Lung (tissue), 11 donors: ENCODE measurements at regions not wholly inside any gene's neighbourhood (a gene's known extent, or its start where the extent isn't known, plus 50 kb on each side); places are given as distances from the start of the nearest gene placed in this dataset.

Experiments used
- ATAC-seq: fragments of 200-7000 bp; cut with Tn5 transposase; one replicate; pipeline ENCODE4 v1.9.1; 2020; ENCODE audit warnings: moderate number of reproducible peaks; ENCODE audit not compliant: insufficient read depth, low FRiP score
- DNase-seq, 3 donors: peaks; one replicate each; pipeline ENCODE4 v3.0.0-alpha.2; 2013 to 2017
- H3K27ac ChIP-seq, 2 donors: one replicate each; pipeline ENCODE4 v1.5.1; 2013; ENCODE audit warnings: mild to moderate bottlenecking in 2 of 2, moderate library complexity in 2 of 2, control low read depth in 1 of 2, inconsistent platforms in 1 of 2, low read depth in 1 of 2, low read length in 1 of 2
- H3K27me3 ChIP-seq, 3 donors: one replicate each; pipeline ENCODE4 v1.5.1; 2013; ENCODE audit warnings: low read length in 2 of 3; ENCODE audit not compliant: control insufficient read depth in 3 of 3, insufficient read depth in 3 of 3
- H3K36me3 ChIP-seq, 4 donors: one replicate each; pipeline ENCODE4 v1.5.1; 2013; ENCODE audit warnings: low read length in 4 of 4, mild to moderate bottlenecking in 1 of 4, moderate library complexity in 1 of 4; ENCODE audit not compliant: control insufficient read depth in 4 of 4, insufficient read depth in 4 of 4
- H3K4me1 ChIP-seq, 5 donors: one replicate each; pipeline ENCODE4 v1.5.1; 2013; ENCODE audit warnings: low read length in 5 of 5, mild to moderate bottlenecking in 2 of 5, moderate library complexity in 1 of 5; ENCODE audit not compliant: control insufficient read depth in 5 of 5, insufficient read depth in 5 of 5
- H3K4me3 ChIP-seq: one replicate; pipeline ENCODE4 v1.5.1; 2013; ENCODE audit warnings: mild to moderate bottlenecking, control low read depth, moderate library complexity
- H3K9ac ChIP-seq, 2 donors: one replicate each; pipeline ENCODE4 v1.5.1; 2013; ENCODE audit warnings: low read length in 2 of 2, control low read depth in 1 of 2; ENCODE audit not compliant: insufficient read depth in 1 of 2
- H3K9me3 ChIP-seq, 4 donors: one replicate each; pipeline ENCODE4 v1.5.1; 2013; ENCODE audit warnings: low read length in 3 of 4, mild to moderate bottlenecking in 1 of 4, moderate library complexity in 1 of 4; ENCODE audit not compliant: control insufficient read depth in 4 of 4, insufficient read depth in 3 of 4
- CTCF ChIP-seq: IDR thresholded peaks from 2 replicates; pipeline ENCODE4 v1.5.1; 2012; ENCODE audit warnings: mild to moderate bottlenecking; ENCODE audit errors: control extremely low read depth, extremely low read depth
- WGBS, 2 donors: extraction: QIAGEN DNeasy Blood & Tissue Kit; methylation state at CpG; one replicate each; pipeline ENCODE4 v1.1.7; 2013; 5-methylcytosine and 5-hydroxymethylcytosine counted together
- donor health status: control.
- donor health status: control.
- donor health status: Bipolar disorder and iron deficiency.
- donor health status: healthy.
- donor health status: DM: yes; HTN: yes; CAD: no.

- Histone ChIP-seq H3K9ac (no peak overlapping the region), H3K27me3 (no peaks in the 10 kb centered on the region), H3K36me3 (no peaks in the 10 kb centered on the region), H3K27ac (no peak overlapping the region), H3K4me1 (no peaks in the 10 kb centered on the region), H3K9me3 (no peaks in the 10 kb centered on the region), H3K4me3 (no peak overlapping the region)
- TF ChIP-seq CTCF: no peak
- no peak for ATAC-seq
- DNase-seq: no peak
These were observed 847.4 kb upstream of the GCFC2 start for GRCh38 chr2:76558157-76558556.

GRCh38 chr2:76556018-76556417 is 845.3 kb upstream of the GCFC2 start:
- no peak overlapping the region for H3K27ac ChIP-seq
- WGBS, 2 donors: 68 to 85% methylated on average over 2 of the region's 2 CpGs
- no peaks in the 10 kb centered on the region for H3K36me3 ChIP-seq
- no peaks in the 10 kb centered on the region for H3K27me3 ChIP-seq
- H3K4me1 ChIP-seq: no peaks in the 10 kb centered on the region
- ATAC-seq (no peak), DNase-seq (no peak)
- no peaks in the 10 kb centered on the region for H3K9me3 ChIP-seq
- H3K4me3 ChIP-seq: no peak overlapping the region
- no peak overlapping the region for H3K9ac ChIP-seq
- no peak for TF ChIP-seq CTCF

- Histone ChIP-seq H3K27me3 (no peaks in the 10 kb centered on the region), H3K9me3 (no peaks in the 10 kb centered on the region), H3K9ac (no peak overlapping the region), H3K4me3 (no peak overlapping the region), H3K36me3 (no peaks in the 10 kb centered on the region), H3K27ac (no peak overlapping the region), H3K4me1 (no peaks in the 10 kb centered on the region)
- ATAC-seq (no peak), DNase-seq (no peak)
- 44 to 67% methylated on average over 1 of the region's 1 CpG for WGBS, 2 donors
- no peak for TF ChIP-seq CTCF
These were observed 835.5 kb upstream of the GCFC2 start for GRCh38 chr2:76546207-76546606.

GRCh38 chr2:76544901-76545300 is 834.2 kb upstream of the GCFC2 start:
- 53 to 60% methylated on average over 3 of the region's 3 CpGs for WGBS, 2 donors
- Histone ChIP-seq H3K9me3 (no peaks in the 10 kb centered on the region), H3K27me3 (no peaks in the 10 kb centered on the region), H3K4me3 (no peak overlapping the region), H3K36me3 (no peaks in the 10 kb centered on the region), H3K4me1 (no peaks in the 10 kb centered on the region), H3K9ac (no peak overlapping the region), H3K27ac (no peak overlapping the region)
- no peak for DNase-seq
- no peak for ATAC-seq
- TF ChIP-seq CTCF: no peak
